ENCODE measurements at regions not wholly inside any gene's neighbourhood (a gene's known extent, or its start where the extent isn't known, plus 50 kb on each side); places are given as distances from the start of the nearest gene placed in this dataset.
"Not testable (repeated sequence)": the region's sequence is repeated elsewhere in the genome, so short reads cannot be mapped to it uniquely, and the experiment has no call there.

DNA sequence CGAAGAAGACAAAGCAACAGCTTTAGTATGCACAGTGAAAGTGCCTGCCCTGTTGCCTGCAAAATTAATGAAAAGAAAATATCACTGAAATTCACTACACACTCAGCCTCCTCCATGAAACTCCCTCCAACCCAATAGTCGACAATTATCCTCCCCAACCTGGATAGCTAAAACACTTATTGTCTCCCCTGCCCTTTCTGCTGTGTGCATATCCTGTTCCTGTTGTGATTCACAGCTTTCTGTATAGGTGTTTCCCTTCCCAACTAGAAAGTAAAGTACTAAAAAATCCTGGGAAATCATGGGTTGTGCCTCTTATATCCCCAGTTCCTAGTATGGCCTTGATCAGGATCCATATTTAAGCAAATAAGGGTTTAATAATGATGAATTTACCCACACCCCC lies 412.1 kb downstream of the LTN1 start:
- no peak overlapping the region for H3K4me3 ChIP-seq (ENCODE audit: low read length in 2 of 2)
- ATAC-seq (ENCODE audit: low FRiP score) (no peak), DNase-seq (no peak)
- no peaks in the 10 kb centered on the region for H3K27me3 ChIP-seq (ENCODE audit: control insufficient read depth in 1 of 2, insufficient read depth in 2 of 2, low read length in 1 of 2)
- intact Hi-C loops (cut with DNase I): no loop called here
- no peaks in the 10 kb centered on the region for H3K9me3 ChIP-seq (ENCODE audit: control insufficient read depth, low read length)
- H3K27ac ChIP-seq (ENCODE audit: low read depth in 1 of 2, low read length in 2 of 2): no peak overlapping the region
- no peaks in the 10 kb centered on the region for H3K36me3 ChIP-seq (ENCODE audit: control insufficient read depth in 1 of 2, insufficient read depth in 2 of 2, low read length in 1 of 2)
- H3K4me1 ChIP-seq (ENCODE audit: control insufficient read depth in 1 of 2, insufficient read depth in 2 of 2, low read length in 2 of 2): no peaks in the 10 kb centered on the region
- 92 to 93% methylated on average over 2 of the region's 2 CpGs for WGBS, 2 donors

DNA sequence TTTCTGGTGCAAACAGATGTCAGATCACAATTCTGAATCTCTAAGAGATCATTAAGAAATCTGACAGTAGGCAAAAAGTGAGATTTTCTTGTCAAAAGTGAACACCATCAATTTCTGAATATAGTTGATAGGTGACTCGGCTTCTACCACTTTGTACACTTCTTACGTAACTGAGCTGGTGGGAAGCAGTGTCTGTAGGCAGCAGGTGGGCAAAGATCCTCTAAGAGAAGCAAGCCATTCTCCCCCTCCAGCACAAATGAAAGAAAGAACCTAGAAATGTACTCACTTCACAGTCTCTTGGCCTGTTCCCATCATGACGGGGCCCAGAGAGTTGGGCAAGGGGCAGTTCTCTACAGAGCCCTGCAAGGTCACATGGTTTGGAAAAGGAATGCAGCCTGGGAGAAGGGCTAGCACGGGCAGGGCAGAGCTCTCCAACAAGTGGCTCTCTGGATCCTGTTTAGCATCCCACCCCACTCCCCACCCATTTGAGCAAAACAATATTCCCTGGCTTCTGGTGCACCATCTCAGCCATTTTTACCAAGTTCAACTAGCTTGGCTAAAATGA lies 412.6 kb downstream of the LTN1 start:
- H3K27me3 ChIP-seq (ENCODE audit: control insufficient read depth in 1 of 2, insufficient read depth in 2 of 2, low read length in 1 of 2): no peaks in the 10 kb centered on the region
- intact Hi-C loops (cut with DNase I): no loop called here
- H3K36me3 ChIP-seq (ENCODE audit: control insufficient read depth in 1 of 2, insufficient read depth in 2 of 2, low read length in 1 of 2): no peaks in the 10 kb centered on the region
- ATAC-seq (ENCODE audit: low FRiP score): no peak
- no peak for DNase-seq
- WGBS, 2 donors: 84% methylated on average over 4 of the region's 4 CpGs
- H3K4me1 ChIP-seq (ENCODE audit: control insufficient read depth in 1 of 2, insufficient read depth in 2 of 2, low read length in 2 of 2): no peaks in the 10 kb centered on the region
- no peaks in the 10 kb centered on the region for H3K9me3 ChIP-seq (ENCODE audit: control insufficient read depth, low read length)
- no peak overlapping the region for H3K4me3 ChIP-seq (ENCODE audit: low read length in 2 of 2)
- H3K27ac ChIP-seq (ENCODE audit: low read depth in 1 of 2, low read length in 2 of 2): no peak overlapping the region

DNA sequence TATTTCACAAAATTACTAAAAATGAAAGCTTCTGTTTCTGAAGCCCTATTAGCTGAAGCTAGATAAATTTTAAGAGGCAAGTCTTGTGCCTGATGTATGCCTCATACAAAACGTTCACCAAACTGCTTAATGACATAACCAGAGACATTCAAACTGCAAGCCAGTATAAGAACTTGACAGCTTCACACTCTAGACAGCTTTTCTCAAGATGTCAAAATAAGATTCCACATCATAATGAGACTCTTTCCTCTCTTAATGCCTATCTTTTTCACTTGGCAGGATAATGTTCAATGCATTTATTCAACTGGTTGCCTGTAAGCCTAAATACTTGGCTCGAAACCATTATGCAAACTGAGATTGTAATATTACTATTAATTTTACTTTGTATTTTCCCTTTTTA lies 424.0 kb downstream of the LTN1 start:
- H3K27me3 ChIP-seq (ENCODE audit: control insufficient read depth in 1 of 2, insufficient read depth in 2 of 2, low read length in 1 of 2): no peaks in the 10 kb centered on the region
- ATAC-seq (ENCODE audit: low FRiP score): no peak
- H3K27ac ChIP-seq (ENCODE audit: low read depth in 1 of 2, low read length in 2 of 2): no peak overlapping the region
- 78 to 81% methylated on average over 2 of the region's 2 CpGs for WGBS, 2 donors
- DNase-seq: no peak
- no peaks in the 10 kb centered on the region for H3K36me3 ChIP-seq (ENCODE audit: control insufficient read depth in 1 of 2, insufficient read depth in 2 of 2, low read length in 1 of 2)
- intact Hi-C loops (cut with DNase I): no loop called here
- no peak overlapping the region for H3K4me3 ChIP-seq (ENCODE audit: low read length in 2 of 2)
- no peaks in the 10 kb centered on the region for H3K4me1 ChIP-seq (ENCODE audit: control insufficient read depth in 1 of 2, insufficient read depth in 2 of 2, low read length in 2 of 2)
- H3K9me3 ChIP-seq (ENCODE audit: control insufficient read depth, low read length): no peaks in the 10 kb centered on the region

DNA sequence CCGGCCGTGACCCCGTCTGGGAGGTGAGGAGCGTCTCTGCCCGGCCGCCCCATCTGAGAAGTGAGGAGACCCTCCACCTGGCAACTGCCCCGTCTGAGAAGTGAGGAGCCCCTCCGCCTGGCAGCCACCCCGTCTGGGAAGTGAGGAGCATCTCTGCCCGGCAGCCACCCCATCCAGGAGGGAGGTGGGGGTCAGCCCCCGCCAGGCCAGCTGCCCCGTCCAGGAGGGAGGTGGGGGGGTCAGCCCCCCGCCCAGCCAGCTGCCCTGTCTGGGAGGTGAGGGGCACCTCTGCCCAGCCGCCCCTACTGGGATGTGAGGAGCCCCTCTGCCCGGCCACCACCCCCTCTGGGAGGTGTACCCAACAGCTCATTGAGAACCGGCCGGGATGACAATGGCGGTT lies 428.7 kb downstream of the LTN1 start:
- DNase-seq; H3K4me3 ChIP-seq (ENCODE audit: low read length in 2 of 2); H3K36me3 ChIP-seq (ENCODE audit: control insufficient read depth in 1 of 2, insufficient read depth in 2 of 2, low read length in 1 of 2); intact Hi-C loops (cut with DNase I); ATAC-seq (ENCODE audit: low FRiP score); H3K4me1 ChIP-seq (ENCODE audit: control insufficient read depth in 1 of 2, insufficient read depth in 2 of 2, low read length in 2 of 2); H3K27ac ChIP-seq (ENCODE audit: low read depth in 1 of 2, low read length in 2 of 2); H3K27me3 ChIP-seq (ENCODE audit: control insufficient read depth in 1 of 2, insufficient read depth in 2 of 2, low read length in 1 of 2); H3K9me3 ChIP-seq (ENCODE audit: control insufficient read depth, low read length): not testable (repeated sequence)
- WGBS, 2 donors: 93 to 97% methylated on average over 5 to 12 of the region's 18 CpGs

DNA sequence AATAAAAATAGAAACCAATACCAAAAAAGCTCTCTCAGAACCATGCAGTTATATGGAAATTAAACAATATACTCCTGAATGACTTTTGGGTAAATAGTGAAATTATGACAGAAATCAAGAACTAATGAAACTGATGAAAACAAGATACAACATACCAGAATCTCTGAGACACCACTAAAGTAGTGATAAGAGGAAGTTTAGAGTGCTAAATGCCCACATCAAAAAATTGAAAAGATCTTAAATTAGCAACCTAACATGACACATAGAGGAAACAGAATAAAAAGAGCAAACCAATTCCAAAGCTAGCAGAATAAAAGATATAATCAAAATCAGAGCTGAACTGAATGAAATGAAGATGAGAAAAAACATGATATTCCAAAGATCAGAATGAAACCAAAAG lies 430.9 kb downstream of the LTN1 start:
- no peak for ATAC-seq (ENCODE audit: low FRiP score)

DNA sequence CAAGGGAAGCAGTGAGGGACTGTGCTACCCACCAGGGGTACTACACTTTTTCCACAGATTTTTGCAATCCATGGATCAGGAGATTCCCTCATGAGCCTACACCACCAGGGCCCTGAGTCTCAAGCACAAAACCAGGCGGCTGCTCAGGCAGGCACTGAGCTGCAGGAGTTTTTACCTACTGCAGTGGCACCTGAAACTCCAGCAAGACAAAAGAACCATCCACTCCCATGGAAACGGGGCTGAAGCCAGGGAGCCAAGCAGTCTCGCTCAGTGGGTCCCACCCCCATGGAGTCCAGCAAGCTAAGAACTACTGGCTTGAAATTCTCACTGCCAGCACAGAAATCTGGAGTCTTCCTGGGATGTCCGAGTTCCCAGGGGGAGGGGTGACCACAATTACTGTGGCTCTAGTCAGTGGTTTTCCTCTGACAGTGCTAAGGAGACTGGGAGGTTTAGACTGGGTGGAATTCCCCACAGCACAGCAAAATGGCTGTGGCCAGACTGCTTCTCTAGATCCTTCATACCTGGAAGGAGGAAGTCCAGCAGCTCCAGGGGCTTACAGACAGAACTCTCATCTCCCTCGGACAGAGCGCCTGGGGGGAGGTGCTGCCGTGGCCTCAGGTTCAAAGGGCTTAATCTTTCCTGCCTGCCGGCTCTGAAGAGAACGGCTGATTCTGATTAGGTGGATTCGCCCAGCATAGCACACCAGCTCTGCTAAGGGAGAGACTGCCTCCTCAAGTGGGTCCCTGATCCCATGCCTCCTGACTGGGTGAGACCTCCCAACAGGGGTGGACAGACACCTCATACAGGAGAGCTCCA lies 437.8 kb downstream of the LTN1 start:
- H3K27ac ChIP-seq (ENCODE audit: low read depth in 1 of 2, low read length in 2 of 2): no peak overlapping the region
- DNase-seq (peak in 1 of 2 donors; percentile 52), ATAC-seq (ENCODE audit: low FRiP score) (no peak)
- H3K4me1 ChIP-seq (ENCODE audit: control insufficient read depth in 1 of 2, insufficient read depth in 2 of 2, low read length in 2 of 2): no peaks in the 10 kb centered on the region
- H3K27me3 ChIP-seq (ENCODE audit: control insufficient read depth in 1 of 2, insufficient read depth in 2 of 2, low read length in 1 of 2): no peaks in the 10 kb centered on the region
- intact Hi-C loops (cut with DNase I): no loop called here
- no peaks in the 10 kb centered on the region for H3K9me3 ChIP-seq (ENCODE audit: control insufficient read depth, low read length)
- H3K36me3 ChIP-seq (ENCODE audit: control insufficient read depth in 1 of 2, insufficient read depth in 2 of 2, low read length in 1 of 2): no peaks in the 10 kb centered on the region
- WGBS, 2 donors: 83 to 89% methylated on average over 10 of the region's 10 CpGs
- H3K4me3 ChIP-seq (ENCODE audit: low read length in 2 of 2): no peak overlapping the region

More for the DNA sequence above, 430.9 kb downstream of the LTN1 start:
- no peak for DNase-seq
- H3K36me3 ChIP-seq (ENCODE audit: control insufficient read depth in 1 of 2, insufficient read depth in 2 of 2, low read length in 1 of 2): no peaks in the 10 kb centered on the region
- no peak overlapping the region for H3K27ac ChIP-seq (ENCODE audit: low read depth in 1 of 2, low read length in 2 of 2)
- H3K9me3 ChIP-seq (ENCODE audit: control insufficient read depth, low read length): no peaks in the 10 kb centered on the region
- H3K4me3 ChIP-seq (ENCODE audit: low read length in 2 of 2): no peak overlapping the region
- H3K4me1 ChIP-seq (ENCODE audit: control insufficient read depth in 1 of 2, insufficient read depth in 2 of 2, low read length in 2 of 2): no peaks in the 10 kb centered on the region
- no peaks in the 10 kb centered on the region for H3K27me3 ChIP-seq (ENCODE audit: control insufficient read depth in 1 of 2, insufficient read depth in 2 of 2, low read length in 1 of 2)
- intact Hi-C loops (cut with DNase I): no loop called here

DNA sequence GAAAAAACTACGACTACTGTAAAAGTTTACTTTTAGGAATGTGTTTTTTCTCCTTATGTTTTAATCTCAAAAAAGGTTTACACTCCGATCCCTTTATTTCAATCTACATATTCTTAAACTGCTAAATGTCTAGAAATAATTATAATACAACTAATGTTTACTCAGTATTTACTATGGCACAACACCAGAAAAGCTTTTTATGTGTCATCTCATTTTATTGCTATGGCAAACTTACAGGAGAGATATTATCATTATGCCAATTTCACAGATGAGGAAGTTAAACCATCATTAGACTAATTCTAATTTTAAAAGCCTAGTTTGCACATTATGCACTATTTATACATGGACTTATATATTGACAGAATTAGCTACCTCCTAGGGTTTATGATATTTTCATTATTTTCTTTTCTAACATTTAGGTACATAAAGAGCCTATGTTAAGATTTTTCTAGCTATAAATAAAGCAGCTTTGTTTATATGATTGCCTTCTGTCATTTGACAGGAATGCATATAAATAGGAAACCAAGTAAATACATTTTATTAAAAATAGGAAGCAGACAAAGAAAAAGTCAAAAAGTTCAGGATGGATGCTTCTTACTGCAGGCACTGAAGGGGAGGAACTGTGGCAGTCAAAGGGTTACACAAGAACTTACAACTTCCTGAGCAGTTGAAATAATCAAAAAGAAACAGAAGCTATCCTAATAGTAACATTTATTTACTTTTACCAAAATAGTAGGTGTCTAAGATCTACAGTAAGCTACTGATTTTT lies 442.4 kb downstream of the LTN1 start:
- Histone ChIP-seq H3K27ac (ENCODE audit: low read depth in 1 of 2, low read length in 2 of 2) (no peak overlapping the region), H3K27me3 (ENCODE audit: control insufficient read depth in 1 of 2, insufficient read depth in 2 of 2, low read length in 1 of 2) (no peaks in the 10 kb centered on the region), H3K36me3 (ENCODE audit: control insufficient read depth in 1 of 2, insufficient read depth in 2 of 2, low read length in 1 of 2) (no peaks in the 10 kb centered on the region), H3K4me3 (ENCODE audit: low read length in 2 of 2) (no peak overlapping the region), H3K4me1 (ENCODE audit: control insufficient read depth in 1 of 2, insufficient read depth in 2 of 2, low read length in 2 of 2) (no peaks in the 10 kb centered on the region), H3K9me3 (ENCODE audit: control insufficient read depth, low read length) (no peaks in the 10 kb centered on the region)
- WGBS, 2 donors: 94 to 97% methylated on average over 2 of the region's 2 CpGs
- no peak for DNase-seq
- ATAC-seq (ENCODE audit: low FRiP score): no peak
- intact Hi-C loops (cut with DNase I): no loop called here

DNA sequence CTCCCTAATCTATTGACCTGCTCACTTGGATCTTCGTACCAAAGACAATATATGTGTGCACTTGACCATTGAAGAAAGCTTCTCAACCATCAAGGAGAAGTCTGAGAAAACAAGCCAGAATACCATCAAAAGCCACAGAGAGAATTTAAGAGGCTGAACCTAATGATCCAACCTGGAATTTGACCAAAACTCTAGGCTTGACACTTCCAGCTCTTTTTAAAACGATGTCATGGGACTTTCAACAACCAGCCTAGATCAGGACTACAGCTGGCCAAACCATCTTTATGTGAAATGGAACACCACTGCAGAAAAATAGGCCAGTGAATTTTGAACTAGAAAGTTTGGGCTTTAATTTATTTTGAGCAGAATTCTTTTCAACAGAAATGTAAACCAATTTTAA lies 444.4 kb downstream of the LTN1 start:
- H3K4me3 ChIP-seq (ENCODE audit: low read length in 2 of 2): no peak overlapping the region
- H3K9me3 ChIP-seq (ENCODE audit: control insufficient read depth, low read length): no peaks in the 10 kb centered on the region
- no peaks in the 10 kb centered on the region for H3K36me3 ChIP-seq (ENCODE audit: control insufficient read depth in 1 of 2, insufficient read depth in 2 of 2, low read length in 1 of 2)
- H3K27me3 ChIP-seq (ENCODE audit: control insufficient read depth in 1 of 2, insufficient read depth in 2 of 2, low read length in 1 of 2): no peaks in the 10 kb centered on the region
- 65 to 67% methylated on average over 2 of the region's 2 CpGs for WGBS, 2 donors
- intact Hi-C loops (cut with DNase I): no loop called here
- ATAC-seq (ENCODE audit: low FRiP score) (peak; percentile 61), DNase-seq (no peak)
- no peak overlapping the region for H3K27ac ChIP-seq (ENCODE audit: low read depth in 1 of 2, low read length in 2 of 2)
- H3K4me1 ChIP-seq (ENCODE audit: control insufficient read depth in 1 of 2, insufficient read depth in 2 of 2, low read length in 2 of 2): no peaks in the 10 kb centered on the region

DNA sequence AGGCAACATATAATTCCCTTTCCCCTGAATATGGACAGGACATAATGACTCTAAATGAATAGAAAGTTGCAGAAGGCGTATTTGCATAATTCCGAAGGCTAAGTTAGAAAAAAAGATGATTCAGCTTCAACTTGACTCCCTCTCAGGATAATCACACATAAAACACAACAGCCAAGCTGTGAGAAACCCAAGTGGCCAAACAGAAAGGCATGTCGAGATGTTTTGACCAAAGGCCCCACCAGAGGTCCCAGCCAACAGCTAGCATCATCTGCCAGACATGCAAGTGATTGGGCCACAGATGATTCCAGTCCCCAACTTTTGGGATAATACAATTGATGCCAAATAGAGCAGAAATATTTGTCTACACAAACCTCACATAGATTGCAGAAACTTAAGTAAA lies 444.9 kb downstream of the LTN1 start:
- peak; percentile 67 for ATAC-seq (ENCODE audit: low FRiP score)
- 56 to 75% methylated on average over 3 of the region's 3 CpGs for WGBS, 2 donors
- DNase-seq: peak; percentile 53 to 61

More for the DNA sequence above, 444.9 kb downstream of the LTN1 start:
- intact Hi-C loops (cut with DNase I): no loop called here
- no peaks in the 10 kb centered on the region for H3K4me1 ChIP-seq (ENCODE audit: control insufficient read depth in 1 of 2, insufficient read depth in 2 of 2, low read length in 2 of 2)
- no peaks in the 10 kb centered on the region for H3K27me3 ChIP-seq (ENCODE audit: control insufficient read depth in 1 of 2, insufficient read depth in 2 of 2, low read length in 1 of 2)
- H3K27ac ChIP-seq (ENCODE audit: low read depth in 1 of 2, low read length in 2 of 2): no peak overlapping the region
- H3K36me3 ChIP-seq (ENCODE audit: control insufficient read depth in 1 of 2, insufficient read depth in 2 of 2, low read length in 1 of 2): no peaks in the 10 kb centered on the region
- H3K9me3 ChIP-seq (ENCODE audit: control insufficient read depth, low read length): no peaks in the 10 kb centered on the region
- no peak overlapping the region for H3K4me3 ChIP-seq (ENCODE audit: low read length in 2 of 2)
